ENCODE measurements at regions not wholly inside any gene's neighbourhood (a gene's known extent, or its start where the extent isn't known, plus 50 kb on each side); places are given as distances from the start of the nearest gene placed in this dataset.
"Not testable (repeated sequence)": the region's sequence is repeated elsewhere in the genome, so short reads cannot be mapped to it uniquely, and the experiment has no call there.

GRCh38 chr2:101645886-101646285 lies 51.6 kb upstream of the MAP4K4 start:
- H3K4me3 Mint-ChIP-seq; H3K36me3 Mint-ChIP-seq (ENCODE audit: low read depth); H3K27me3 Mint-ChIP-seq (ENCODE audit: low read depth); intact Hi-C loops (cut with micrococcal nuclease); H3K9me3 Mint-ChIP-seq; H3K27ac Mint-ChIP-seq; DNase-seq: not testable (repeated sequence)
- CTCF ChIA-PET, result interaction anchor here (0.6 kb wide), 1 partner anchor 125 kb away, joined by 3 read pairs; no protein-coding TSS in a partner anchor
- peaks cover 16% of the 10 kb centered on the region for H3K4me1 Mint-ChIP-seq (ENCODE audit: low read depth)

DNA sequence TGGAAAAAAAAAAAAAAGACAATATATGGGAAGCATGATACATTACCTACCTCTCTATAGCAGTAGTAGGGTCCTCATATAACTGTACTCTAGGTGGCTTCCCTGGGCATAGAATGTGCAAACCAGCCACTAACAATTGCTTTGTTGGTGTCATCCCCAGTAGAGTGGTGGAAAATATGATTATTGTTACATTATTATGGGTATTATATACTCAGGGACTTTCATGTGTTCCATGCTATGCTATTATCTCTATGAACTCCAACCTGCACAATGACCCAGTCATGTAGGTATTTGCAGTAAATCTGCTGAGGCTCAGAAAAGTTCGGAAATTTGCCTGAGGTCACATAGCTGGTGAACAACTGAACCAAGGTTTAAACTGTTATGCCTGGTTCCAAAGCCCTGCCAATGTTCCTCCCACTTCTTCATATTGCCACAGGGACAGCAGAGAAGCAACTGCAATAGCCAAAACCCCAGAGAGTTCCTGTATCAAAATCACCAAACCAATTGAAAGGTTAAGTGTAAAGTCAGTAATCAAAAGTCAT lies 52.6 kb upstream of the MAP4K4 start:
- Mint-ChIP-seq H3K4me1 (ENCODE audit: low read depth) (peaks cover 9% of the 10 kb centered on the region), H3K27me3 (ENCODE audit: low read depth) (no peaks in the 10 kb centered on the region), H3K9me3 (no peaks in the 10 kb centered on the region), H3K4me3 (no peak overlapping the region), H3K27ac (no peak overlapping the region), H3K36me3 (ENCODE audit: low read depth) (no peaks in the 10 kb centered on the region)
- intact Hi-C loops (cut with micrococcal nuclease), result no loop called here
- CTCF ChIA-PET, result no interaction called here
- DNase-seq, result no peak

- H3K9me3 Mint-ChIP-seq, result no peaks in the 10 kb centered on the region
- H3K27me3 Mint-ChIP-seq (ENCODE audit: low read depth), result no peaks in the 10 kb centered on the region
- no peaks in the 10 kb centered on the region for H3K36me3 Mint-ChIP-seq (ENCODE audit: low read depth)
- H3K27ac Mint-ChIP-seq, result no peak overlapping the region
- DNase-seq, result no peak
- CTCF ChIA-PET, result no interaction called here
- H3K4me1 Mint-ChIP-seq (ENCODE audit: low read depth), result peaks cover 5% of the 10 kb centered on the region
- intact Hi-C loops (cut with micrococcal nuclease), result no loop called here
- no peak overlapping the region for H3K4me3 Mint-ChIP-seq
These were observed 54.4 kb upstream of the MAP4K4 start for GRCh38 chr2:101643004-101643524.

GRCh38 chr2:101638817-101639605 lies 58.5 kb upstream of the MAP4K4 start:
- intact Hi-C loops (cut with micrococcal nuclease), result no loop called here
- Mint-ChIP-seq H3K9me3 (no peaks in the 10 kb centered on the region), H3K27ac (no peak overlapping the region), H3K36me3 (ENCODE audit: low read depth) (no peaks in the 10 kb centered on the region), H3K4me1 (ENCODE audit: low read depth) (no peaks in the 10 kb centered on the region), H3K4me3 (no peak overlapping the region), H3K27me3 (ENCODE audit: low read depth) (no peaks in the 10 kb centered on the region)
- CTCF ChIA-PET, result no interaction called here
- DNase-seq, result no peak

DNA sequence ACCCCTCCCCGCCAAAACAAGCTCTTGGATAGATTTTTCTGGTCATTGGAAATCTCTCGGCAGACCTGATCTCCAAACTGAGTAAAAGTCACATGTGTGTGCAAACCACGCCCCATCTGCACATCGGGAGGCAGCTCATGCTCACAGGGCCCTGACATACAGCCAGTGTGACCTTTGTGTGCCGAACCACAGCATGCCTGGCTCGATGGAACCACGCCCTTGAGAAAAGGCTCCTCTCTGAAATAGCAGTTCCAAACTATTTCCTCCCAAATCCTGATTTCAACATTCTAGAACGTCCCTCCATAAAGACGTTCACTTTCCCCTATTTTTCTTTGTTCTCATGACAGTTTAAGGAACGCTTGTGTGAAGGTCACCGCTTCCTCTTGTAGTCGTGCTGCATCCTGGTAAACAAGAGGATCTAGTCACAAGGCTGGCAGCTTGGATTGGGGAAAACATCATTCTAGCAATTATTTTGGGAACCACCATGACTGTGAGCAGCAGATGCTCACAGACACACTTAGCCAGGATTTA lies 59.3 kb upstream of the MAP4K4 start:
- Mint-ChIP-seq H3K36me3 (ENCODE audit: low read depth) (no peaks in the 10 kb centered on the region), H3K4me1 (ENCODE audit: low read depth) (no peaks in the 10 kb centered on the region), H3K27ac (no peak overlapping the region), H3K27me3 (ENCODE audit: low read depth) (no peaks in the 10 kb centered on the region), H3K9me3 (no peaks in the 10 kb centered on the region), H3K4me3 (no peak overlapping the region)
- intact Hi-C loops (cut with micrococcal nuclease), result no loop called here
- CTCF ChIA-PET, result no interaction called here
- DNase-seq, result no peak

DNA sequence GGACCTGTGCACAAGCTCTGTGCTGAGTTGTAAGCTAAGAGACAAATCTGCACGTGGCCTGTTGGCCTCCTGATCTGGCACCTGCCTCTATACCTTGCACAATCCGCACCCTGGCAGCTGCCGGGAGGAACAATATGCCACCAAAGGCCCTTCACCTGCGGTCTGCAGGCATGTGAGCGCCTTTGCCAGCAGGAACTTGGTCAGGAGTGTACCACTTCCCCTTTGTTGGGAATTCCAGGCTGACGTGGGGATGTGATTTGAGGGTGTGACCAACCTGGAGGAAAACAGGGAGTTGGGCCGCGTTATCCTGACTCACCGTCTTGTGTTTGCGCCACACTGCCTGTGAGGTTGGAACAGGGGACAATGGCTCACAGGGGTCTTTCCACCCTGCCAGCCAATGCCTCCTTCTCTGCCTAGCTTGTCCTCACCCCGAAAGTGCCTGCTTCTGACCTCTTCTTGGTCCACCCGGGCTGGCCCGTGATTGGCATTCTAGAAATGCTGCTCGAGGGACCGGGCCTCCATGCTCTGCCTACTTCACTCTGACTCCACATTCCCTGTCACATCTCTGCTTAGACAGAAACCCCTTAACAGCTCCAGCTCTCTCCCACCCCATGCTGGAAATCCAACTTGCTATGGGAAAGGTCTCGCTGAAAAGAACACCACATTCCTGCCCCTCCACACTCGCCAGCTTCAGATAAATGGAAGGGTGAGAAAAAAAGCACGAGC lies 67.1 kb upstream of the MAP4K4 start:
- intact Hi-C loops (cut with micrococcal nuclease), result no loop called here
- DNase-seq, result no peak
- H3K4me3 Mint-ChIP-seq, result no peak overlapping the region
- peaks cover 8% of the 10 kb centered on the region for H3K9me3 Mint-ChIP-seq
- H3K36me3 Mint-ChIP-seq (ENCODE audit: low read depth), result no peaks in the 10 kb centered on the region
- no peak overlapping the region for H3K27ac Mint-ChIP-seq
- no peaks in the 10 kb centered on the region for H3K27me3 Mint-ChIP-seq (ENCODE audit: low read depth)
- CTCF ChIA-PET, result interaction anchor here (0.6 to 0.7 kb wide), 2 partner anchors 149 to 214 kb away, joined by 3 read pairs; no protein-coding TSS in a partner anchor
- peaks cover 3% of the 10 kb centered on the region for H3K4me1 Mint-ChIP-seq (ENCODE audit: low read depth)

DNA sequence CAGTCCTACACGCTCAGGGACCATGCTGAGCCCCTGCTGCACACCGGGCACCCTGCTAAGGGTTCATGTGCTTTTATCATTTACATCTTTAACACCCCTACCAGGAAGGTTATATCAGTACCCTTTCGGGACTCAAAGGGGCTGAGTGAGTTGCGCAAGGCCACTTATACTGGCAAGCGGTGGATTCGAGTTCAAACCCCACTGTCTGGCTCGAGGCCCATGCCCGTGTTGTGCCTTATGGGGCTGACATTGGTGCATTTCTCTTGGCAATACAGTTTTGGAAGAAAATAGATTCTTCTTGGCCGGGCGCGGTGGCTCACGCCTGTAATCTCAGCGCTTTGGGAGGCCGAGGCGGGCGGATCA lies 69.5 kb upstream of the MAP4K4 start:
- H3K27me3 Mint-ChIP-seq (ENCODE audit: low read depth), result no peaks in the 10 kb centered on the region
- peaks cover 15% of the 10 kb centered on the region for H3K4me1 Mint-ChIP-seq (ENCODE audit: low read depth)
- peaks cover 8% of the 10 kb centered on the region for H3K9me3 Mint-ChIP-seq
- intact Hi-C loops (cut with micrococcal nuclease), result no loop called here
- H3K4me3 Mint-ChIP-seq, result no peak overlapping the region
- no peak overlapping the region for H3K27ac Mint-ChIP-seq
- DNase-seq, result no peak
- CTCF ChIA-PET, result interaction anchor here (0.6 to 1.0 kb wide), 2 partner anchors 98 to 976 kb away, joined by 3 read pairs; no protein-coding TSS in a partner anchor
- H3K36me3 Mint-ChIP-seq (ENCODE audit: low read depth), result no peaks in the 10 kb centered on the region

DNA sequence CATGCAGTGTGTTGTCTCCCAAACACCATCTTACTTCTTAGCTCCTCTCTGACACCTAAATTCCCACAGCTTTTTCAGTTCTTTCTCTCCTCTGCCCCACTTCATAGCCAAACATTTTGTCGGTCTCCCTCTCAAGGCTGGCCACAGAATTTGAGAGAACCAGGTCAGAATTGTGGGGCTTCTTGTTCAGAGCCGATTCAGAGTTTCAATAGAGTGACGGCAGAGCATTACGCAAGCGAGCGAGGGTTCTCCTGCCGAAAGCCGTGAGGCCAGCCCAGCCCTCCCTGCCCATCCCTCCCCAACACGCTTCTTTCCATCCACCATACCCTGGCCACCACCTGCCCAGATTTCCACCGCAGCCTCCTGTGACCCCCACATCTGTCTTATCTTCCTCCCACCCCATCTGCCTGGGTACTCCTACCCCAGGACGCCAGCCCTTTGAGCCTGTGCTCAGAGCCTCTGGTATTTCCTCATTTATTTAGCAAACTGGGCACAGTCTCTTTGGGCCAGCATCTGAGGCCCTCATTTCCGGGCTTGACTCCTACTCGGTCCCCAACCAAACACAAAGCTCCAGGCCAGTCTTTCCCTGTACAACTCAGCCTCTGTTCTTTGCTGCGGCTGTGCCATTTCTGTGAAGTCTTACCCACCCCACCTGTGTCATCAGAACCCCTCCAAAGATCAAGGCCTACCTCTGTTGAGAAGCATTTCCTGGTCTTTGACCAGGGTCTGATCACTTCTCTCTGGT lies 70.0 kb upstream of the MAP4K4 start:
- intact Hi-C loops (cut with micrococcal nuclease), result no loop called here
- no peak overlapping the region for H3K27ac Mint-ChIP-seq
- no peak for DNase-seq

DNA sequence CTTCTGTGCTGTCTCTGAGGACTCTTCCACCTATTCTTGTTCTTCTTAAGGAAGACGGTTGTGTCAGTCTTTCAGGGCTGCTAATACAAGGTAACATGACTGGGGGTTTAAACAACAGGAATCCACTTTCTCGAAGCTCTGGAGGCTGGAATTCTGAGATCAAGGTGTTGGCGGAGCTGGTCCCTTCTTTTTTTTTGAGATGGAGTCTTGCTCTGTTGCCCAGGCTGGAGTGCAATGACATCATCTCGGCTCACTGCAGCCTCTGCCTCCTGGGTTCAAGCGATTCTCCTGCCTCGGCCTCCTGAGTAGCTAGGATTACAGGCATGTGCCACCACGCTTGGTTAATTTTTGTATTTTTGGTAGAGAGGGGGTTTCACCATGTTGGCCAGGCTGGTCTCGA lies 71.7 kb upstream of the MAP4K4 start:
- DNase-seq; intact Hi-C loops (cut with micrococcal nuclease); H3K27me3 Mint-ChIP-seq (ENCODE audit: low read depth); H3K27ac Mint-ChIP-seq; CTCF ChIA-PET; H3K36me3 Mint-ChIP-seq (ENCODE audit: low read depth); H3K4me3 Mint-ChIP-seq; H3K9me3 Mint-ChIP-seq: not testable (repeated sequence)
- peaks cover 34% of the 10 kb centered on the region for H3K4me1 Mint-ChIP-seq (ENCODE audit: low read depth)

More for the DNA sequence above, 70.0 kb upstream of the MAP4K4 start:
- Mint-ChIP-seq H3K4me1 (ENCODE audit: low read depth) (peaks cover 21% of the 10 kb centered on the region), H3K4me3 (no peak overlapping the region), H3K9me3 (peaks cover 8% of the 10 kb centered on the region), H3K27me3 (ENCODE audit: low read depth) (no peaks in the 10 kb centered on the region), H3K36me3 (ENCODE audit: low read depth) (no peaks in the 10 kb centered on the region)
- CTCF ChIA-PET, result interaction anchor here (0.7 to 1.0 kb wide), 2 partner anchors 99 to 210 kb away, joined by 3 read pairs; no protein-coding TSS in a partner anchor

GRCh38 chr2:101625387-101625786 lies 72.1 kb upstream of the MAP4K4 start:
- Mint-ChIP-seq H3K4me3 (no peak overlapping the region), H3K36me3 (ENCODE audit: low read depth) (no peaks in the 10 kb centered on the region), H3K27me3 (ENCODE audit: low read depth) (no peaks in the 10 kb centered on the region), H3K27ac (peak overlapping the region; percentile 7), H3K9me3 (peaks cover 8% of the 10 kb centered on the region), H3K4me1 (ENCODE audit: low read depth) (peaks cover 34% of the 10 kb centered on the region)
- intact Hi-C loops (cut with micrococcal nuclease), result no loop called here
- CTCF ChIA-PET, result no interaction called here
- DNase-seq, result peak; percentile 23

DNA sequence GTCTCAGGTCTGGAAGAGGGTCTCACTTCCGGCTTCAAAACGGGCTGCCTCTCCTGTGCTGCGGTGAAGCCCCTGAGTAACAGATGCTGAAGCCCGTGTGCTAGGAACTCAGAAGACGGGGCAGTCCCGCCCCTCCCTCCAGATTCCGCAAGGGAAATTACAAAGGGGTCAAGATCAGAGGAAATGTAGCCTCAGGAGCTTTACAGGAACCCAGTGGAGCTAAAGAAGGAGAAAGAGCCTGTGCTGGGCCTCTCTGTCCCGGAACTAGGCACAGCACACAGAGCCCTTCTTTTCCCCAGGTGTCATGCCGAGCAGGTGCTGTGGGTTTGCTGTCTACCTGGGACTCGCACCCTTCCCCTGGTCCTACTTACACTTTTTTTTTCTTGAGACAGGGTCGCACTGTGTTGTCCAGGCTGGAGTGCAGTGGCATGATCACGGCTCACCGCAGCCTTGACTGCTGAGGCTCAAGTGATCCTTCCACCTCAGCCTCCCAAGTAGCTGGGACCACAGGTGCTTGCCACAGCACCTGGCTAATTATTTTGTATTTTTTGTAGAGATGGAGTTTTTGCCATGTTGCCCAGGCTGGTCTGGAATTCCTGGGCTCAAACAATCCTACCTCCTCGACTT lies 72.7 kb upstream of the MAP4K4 start:
- DNase-seq, result no peak
- CTCF ChIA-PET, result interaction anchor here (0.7 kb wide), 1 partner anchor 259 kb away, joined by 3 read pairs; no protein-coding TSS in a partner anchor
- Mint-ChIP-seq H3K27me3 (ENCODE audit: low read depth) (no peaks in the 10 kb centered on the region), H3K36me3 (ENCODE audit: low read depth) (no peaks in the 10 kb centered on the region), H3K9me3 (peaks cover 8% of the 10 kb centered on the region), H3K4me3 (no peak overlapping the region), H3K4me1 (ENCODE audit: low read depth) (peaks cover 36% of the 10 kb centered on the region), H3K27ac (no peak overlapping the region)
- intact Hi-C loops (cut with micrococcal nuclease), result no loop called here
